22Rv1 (cell line): ENCODE measurements at regions not wholly inside any gene's neighbourhood (a gene's known extent, or its start where the extent isn't known, plus 50 kb on each side); places are given as distances from the start of the nearest gene placed in this dataset.

Experiments used
- CTCF ChIP-seq: fragments of 450-650 bp; IDR thresholded peaks from 2 replicates; pipeline ENCODE4 v1.5.1; 2017; ENCODE audit warnings: mild to moderate bottlenecking
- ZFX ChIP-seq: fragments of 450-650 bp; IDR thresholded peaks from 2 replicates; pipeline ENCODE4 v1.6.1; 2017; ENCODE audit warnings: antibody characterized with exemption, borderline replicate concordance

DNA sequence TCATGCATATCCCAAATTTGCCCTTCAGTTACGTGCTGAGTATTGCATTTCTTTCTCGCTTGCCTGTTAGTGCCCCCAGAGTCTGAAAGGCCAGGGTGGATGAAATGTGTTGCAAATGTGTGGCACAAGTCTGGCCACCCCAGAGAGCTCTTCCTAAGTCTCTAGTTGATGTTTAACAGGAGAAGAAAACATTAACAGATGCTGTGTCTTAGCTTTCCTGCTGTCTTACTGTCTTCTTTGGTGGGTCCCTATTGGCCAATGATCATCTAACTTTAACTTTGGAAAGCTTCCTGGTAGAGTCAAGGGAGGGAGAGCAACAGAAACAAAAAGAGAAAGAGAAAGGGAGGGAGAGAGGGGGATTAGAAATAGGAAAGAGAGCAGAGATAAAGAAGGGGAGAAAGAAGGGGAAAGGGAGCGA, 76.7 kb upstream of the P3H2 start:
- TF ChIP-seq CTCF: no peak
- TF ChIP-seq ZFX: no peak
